ENCODE measurements at regions not wholly inside any gene's neighbourhood (a gene's known extent, or its start where the extent isn't known, plus 50 kb on each side); places are given as distances from the start of the nearest gene placed in this dataset.

DNA sequence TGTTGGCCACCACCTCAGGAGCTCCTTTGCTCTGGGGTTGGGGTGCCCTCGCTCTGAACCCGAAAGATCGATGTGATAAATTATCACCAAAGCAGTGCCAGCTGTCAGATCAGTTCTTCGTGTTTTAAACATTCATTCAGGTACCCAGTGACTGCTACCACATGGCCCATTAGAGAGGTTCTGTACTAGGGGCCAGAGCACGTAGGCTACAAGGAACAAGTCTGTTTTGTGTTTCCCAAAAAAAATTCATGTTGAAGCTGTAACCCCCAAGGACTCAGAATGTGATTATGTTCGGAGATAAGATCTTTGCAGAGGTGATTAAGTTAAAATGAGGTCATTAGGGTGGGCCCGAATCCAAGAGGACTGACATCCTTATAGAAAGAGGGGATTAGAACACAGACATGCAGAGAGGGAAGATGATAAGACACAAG, 526.9 kb downstream of the NPHP4 start:
- ChIA-PET CTCF (no interaction called here), POLR2A (no interaction called here)
- H3K9me3 ChIP-seq (ENCODE audit: control extremely low read depth in 1 of 5, control insufficient read depth in 4 of 5, insufficient read depth in 2 of 5, low read depth in 1 of 5, low read length in 4 of 5): peaks cover 0 to 33% (median 7%) of the 10 kb centered on the region in 5 experiments
- H3K36me3 ChIP-seq (ENCODE audit: control insufficient read depth in 4 of 4, insufficient read depth in 4 of 4, low read length in 3 of 4): no peaks in the 10 kb centered on the region
- no peak overlapping the region for H3K4me3 ChIP-seq (ENCODE audit: control insufficient read depth in 1 of 7, extremely low read depth in 1 of 7, insufficient read depth in 4 of 7, low read depth in 2 of 7, low read length in 6 of 7)
- WGBS (ENCODE audit: insufficient coverage): 93% methylated on average over 7 of the region's 7 CpGs
- peaks cover 0 to 7% (median 4%) of the 10 kb centered on the region in 4 experiments for H3K4me1 ChIP-seq (ENCODE audit: control extremely low read depth in 1 of 4, control insufficient read depth in 4 of 4, insufficient read depth in 4 of 4, low read length in 3 of 4)
- DNase-seq: no peak
- H3K27ac ChIP-seq (ENCODE audit: insufficient read depth in 1 of 2, low read depth in 1 of 2, low read length in 2 of 2, poor library complexity in 1 of 2, severe bottlenecking in 2 of 2): no peak overlapping the region
- peaks cover 0 to 68% (median 10%) of the 10 kb centered on the region in 5 experiments for H3K27me3 ChIP-seq (replicated peaks in 2 of 5; ENCODE audit: control insufficient read depth in 4 of 5, insufficient read depth in 5 of 5, low read length in 4 of 5)

DNA sequence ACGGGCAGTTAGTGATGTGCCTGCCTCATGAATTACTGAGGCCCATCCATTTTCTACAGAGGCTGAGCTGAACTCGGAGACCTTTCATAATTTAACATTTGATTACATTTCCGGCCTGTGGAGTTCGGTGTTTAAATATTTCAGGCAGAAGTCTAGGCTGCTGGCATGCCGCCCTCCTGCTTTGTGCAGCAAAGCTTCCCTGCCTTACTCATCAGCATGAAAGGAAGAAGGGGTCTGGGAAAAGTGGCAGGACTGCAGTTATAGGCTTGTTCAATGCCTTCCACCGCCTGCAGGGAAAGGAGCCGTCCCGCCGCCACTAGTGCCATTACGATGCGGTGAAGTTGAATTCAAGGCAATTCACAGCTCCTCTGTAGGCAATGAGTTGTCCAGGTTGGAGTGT, 527.9 kb downstream of the NPHP4 start:
- no peak overlapping the region for H3K27ac ChIP-seq (ENCODE audit: insufficient read depth in 1 of 2, low read depth in 1 of 2, low read length in 2 of 2, poor library complexity in 1 of 2, severe bottlenecking in 2 of 2)
- no peak for DNase-seq
- H3K27me3 ChIP-seq (replicated peaks in 2 of 5; ENCODE audit: control insufficient read depth in 4 of 5, insufficient read depth in 5 of 5, low read length in 4 of 5): peaks cover 0 to 63% (median 10%) of the 10 kb centered on the region in 5 experiments
- POLR2A ChIA-PET: no interaction called here
- H3K36me3 ChIP-seq (ENCODE audit: control insufficient read depth in 4 of 4, insufficient read depth in 4 of 4, low read length in 3 of 4): no peaks in the 10 kb centered on the region
- H3K4me1 ChIP-seq (ENCODE audit: control extremely low read depth in 1 of 4, control insufficient read depth in 4 of 4, insufficient read depth in 4 of 4, low read length in 3 of 4): peaks cover 0 to 7% (median 4%) of the 10 kb centered on the region in 4 experiments
- CTCF ChIA-PET: no interaction called here
- no peak overlapping the region for H3K4me3 ChIP-seq (ENCODE audit: control insufficient read depth in 1 of 7, extremely low read depth in 1 of 7, insufficient read depth in 4 of 7, low read depth in 2 of 7, low read length in 6 of 7)
- WGBS (ENCODE audit: insufficient coverage): 93% methylated on average over 10 of the region's 11 CpGs
- H3K9me3 ChIP-seq (ENCODE audit: control extremely low read depth in 1 of 5, control insufficient read depth in 4 of 5, insufficient read depth in 2 of 5, low read depth in 1 of 5, low read length in 4 of 5): peaks cover 0 to 33% (median 7%) of the 10 kb centered on the region in 5 experiments

DNA sequence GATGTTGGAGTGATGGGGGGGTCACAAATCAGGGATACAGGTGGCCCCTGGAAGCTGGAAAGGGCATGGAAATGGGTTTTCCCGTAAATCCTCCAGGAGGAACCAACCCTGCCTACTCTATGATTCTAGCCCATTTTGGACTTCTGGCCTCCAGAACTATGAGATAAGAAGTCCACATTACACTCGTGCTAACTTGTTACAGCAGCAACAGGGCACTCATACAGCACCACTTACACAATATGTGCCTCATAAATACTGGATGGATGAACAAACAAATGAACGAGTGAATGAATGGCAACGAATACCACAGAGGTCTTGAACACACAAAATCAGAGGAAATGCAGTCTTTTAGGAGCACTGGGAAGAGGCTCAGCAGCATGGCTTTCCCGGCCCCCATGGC, 531.3 kb downstream of the NPHP4 start:
- Histone ChIP-seq H3K27ac (ENCODE audit: insufficient read depth in 1 of 2, low read depth in 1 of 2, low read length in 2 of 2, poor library complexity in 1 of 2, severe bottlenecking in 2 of 2) (no peak overlapping the region), H3K9me3 (ENCODE audit: control extremely low read depth in 1 of 5, control insufficient read depth in 4 of 5, insufficient read depth in 2 of 5, low read depth in 1 of 5, low read length in 4 of 5) (peaks cover 0 to 22% (median 2%) of the 10 kb centered on the region in 5 experiments), H3K27me3 (replicated peaks in 2 of 5; ENCODE audit: control insufficient read depth in 4 of 5, insufficient read depth in 5 of 5, low read length in 4 of 5) (peaks cover 0 to 64% (median 7%) of the 10 kb centered on the region in 5 experiments), H3K4me1 (ENCODE audit: control extremely low read depth in 1 of 4, control insufficient read depth in 4 of 4, insufficient read depth in 4 of 4, low read length in 3 of 4) (no peaks in the 10 kb centered on the region), H3K4me3 (ENCODE audit: control insufficient read depth in 1 of 7, extremely low read depth in 1 of 7, insufficient read depth in 4 of 7, low read depth in 2 of 7, low read length in 6 of 7) (no peak overlapping the region), H3K36me3 (ENCODE audit: control insufficient read depth in 4 of 4, insufficient read depth in 4 of 4, low read length in 3 of 4) (no peaks in the 10 kb centered on the region)
- no peak for DNase-seq
- POLR2A ChIA-PET: no interaction called here
- WGBS (ENCODE audit: insufficient coverage): 97% methylated on average over 3 of the region's 5 CpGs
- CTCF ChIA-PET: no interaction called here

DNA sequence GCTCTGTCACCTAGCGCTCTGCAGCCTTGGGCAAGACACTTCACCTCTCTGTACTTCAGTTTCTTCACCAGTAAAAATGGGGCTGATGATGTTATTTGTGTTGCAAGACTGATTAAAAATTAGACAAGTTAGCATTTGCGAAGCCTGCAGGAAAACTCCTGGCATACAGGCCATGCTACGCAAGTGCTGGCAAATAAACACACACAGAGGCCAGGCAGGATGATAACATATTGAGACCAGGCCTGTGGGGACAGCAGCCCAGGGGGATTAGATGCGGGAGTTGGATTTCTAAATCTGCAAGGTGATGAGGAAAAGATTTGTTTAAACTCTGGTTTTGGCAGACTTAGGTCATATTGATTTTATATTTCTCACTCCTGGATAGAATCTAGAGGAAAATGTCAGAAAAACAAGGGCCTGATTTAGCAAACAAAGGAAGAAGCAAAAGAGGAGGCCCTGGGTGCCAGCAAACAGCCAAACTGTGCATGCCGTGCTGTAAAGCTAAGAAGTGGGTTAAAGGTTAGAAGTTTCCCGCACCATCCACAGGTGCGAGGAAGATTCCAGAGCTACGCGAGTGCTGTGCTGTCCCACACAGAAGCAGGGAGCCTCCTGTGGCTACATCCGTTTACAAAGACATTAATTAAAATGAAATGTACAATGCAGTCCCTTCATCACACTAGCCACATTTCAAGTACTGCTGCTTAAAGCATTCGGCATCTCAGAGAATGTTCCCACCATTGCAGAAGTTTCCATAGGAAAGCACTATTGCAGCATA, 532.2 kb downstream of the NPHP4 start:
- POLR2A ChIA-PET: no interaction called here
- no peaks in the 10 kb centered on the region for H3K36me3 ChIP-seq (ENCODE audit: control insufficient read depth in 4 of 4, insufficient read depth in 4 of 4, low read length in 3 of 4)
- WGBS (ENCODE audit: insufficient coverage): 94% methylated on average over 7 of the region's 11 CpGs
- H3K9me3 ChIP-seq (ENCODE audit: control extremely low read depth in 1 of 5, control insufficient read depth in 4 of 5, insufficient read depth in 2 of 5, low read depth in 1 of 5, low read length in 4 of 5): peaks cover 0 to 22% (median 2%) of the 10 kb centered on the region in 5 experiments
- no peaks in the 10 kb centered on the region for H3K4me1 ChIP-seq (ENCODE audit: control extremely low read depth in 1 of 4, control insufficient read depth in 4 of 4, insufficient read depth in 4 of 4, low read length in 3 of 4)
- no peak overlapping the region for H3K4me3 ChIP-seq (ENCODE audit: control insufficient read depth in 1 of 7, extremely low read depth in 1 of 7, insufficient read depth in 4 of 7, low read depth in 2 of 7, low read length in 6 of 7)
- CTCF ChIA-PET: no interaction called here
- no peak for DNase-seq
- peaks cover 0 to 65% (median 6%) of the 10 kb centered on the region in 5 experiments for H3K27me3 ChIP-seq (replicated peaks in 2 of 5; ENCODE audit: control insufficient read depth in 4 of 5, insufficient read depth in 5 of 5, low read length in 4 of 5)
- H3K27ac ChIP-seq (ENCODE audit: insufficient read depth in 1 of 2, low read depth in 1 of 2, low read length in 2 of 2, poor library complexity in 1 of 2, severe bottlenecking in 2 of 2): no peak overlapping the region

DNA sequence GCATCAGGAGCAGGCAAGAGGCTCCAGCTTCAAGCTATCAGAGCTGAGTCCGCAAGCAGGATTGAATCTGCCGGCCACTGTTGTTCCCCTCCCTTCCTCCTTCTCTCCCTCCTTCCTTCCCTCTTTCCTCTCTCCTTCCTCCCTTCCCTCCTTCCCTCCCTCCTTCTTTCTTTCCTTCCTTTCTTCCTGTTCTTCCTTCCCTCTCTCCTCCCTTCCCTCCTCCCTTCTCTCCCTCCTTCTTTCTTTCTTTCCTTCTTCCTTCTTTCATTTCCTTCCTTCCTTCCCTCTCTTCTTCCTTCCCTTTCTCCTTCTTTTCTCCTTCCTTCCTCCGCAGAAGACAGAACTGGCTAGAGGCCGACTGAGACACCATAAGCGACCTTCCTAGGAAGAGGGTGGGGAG, 534.0 kb downstream of the NPHP4 start:
- Histone ChIP-seq H3K27me3 (replicated peaks in 2 of 5; ENCODE audit: control insufficient read depth in 4 of 5, insufficient read depth in 5 of 5, low read length in 4 of 5) (peaks cover 0 to 70% (median 5%) of the 10 kb centered on the region in 5 experiments), H3K9me3 (ENCODE audit: control extremely low read depth in 1 of 5, control insufficient read depth in 4 of 5, insufficient read depth in 2 of 5, low read depth in 1 of 5, low read length in 4 of 5) (peaks cover 0 to 22% (median 2%) of the 10 kb centered on the region in 5 experiments), H3K36me3 (ENCODE audit: control insufficient read depth in 4 of 4, insufficient read depth in 4 of 4, low read length in 3 of 4) (no peaks in the 10 kb centered on the region), H3K27ac (ENCODE audit: insufficient read depth in 1 of 2, low read depth in 1 of 2, low read length in 2 of 2, poor library complexity in 1 of 2, severe bottlenecking in 2 of 2) (no peak overlapping the region), H3K4me1 (ENCODE audit: control extremely low read depth in 1 of 4, control insufficient read depth in 4 of 4, insufficient read depth in 4 of 4, low read length in 3 of 4) (no peaks in the 10 kb centered on the region), H3K4me3 (ENCODE audit: control insufficient read depth in 1 of 7, extremely low read depth in 1 of 7, insufficient read depth in 4 of 7, low read depth in 2 of 7, low read length in 6 of 7) (no peak overlapping the region)
- CTCF ChIA-PET: no interaction called here
- POLR2A ChIA-PET: interaction anchor here (1.0 kb wide), 1 partner anchor 47 kb away, joined by 4 read pairs; no protein-coding TSS in a partner anchor
- 78% methylated on average over 4 of the region's 5 CpGs for WGBS (ENCODE audit: insufficient coverage)
- no peak for DNase-seq

DNA sequence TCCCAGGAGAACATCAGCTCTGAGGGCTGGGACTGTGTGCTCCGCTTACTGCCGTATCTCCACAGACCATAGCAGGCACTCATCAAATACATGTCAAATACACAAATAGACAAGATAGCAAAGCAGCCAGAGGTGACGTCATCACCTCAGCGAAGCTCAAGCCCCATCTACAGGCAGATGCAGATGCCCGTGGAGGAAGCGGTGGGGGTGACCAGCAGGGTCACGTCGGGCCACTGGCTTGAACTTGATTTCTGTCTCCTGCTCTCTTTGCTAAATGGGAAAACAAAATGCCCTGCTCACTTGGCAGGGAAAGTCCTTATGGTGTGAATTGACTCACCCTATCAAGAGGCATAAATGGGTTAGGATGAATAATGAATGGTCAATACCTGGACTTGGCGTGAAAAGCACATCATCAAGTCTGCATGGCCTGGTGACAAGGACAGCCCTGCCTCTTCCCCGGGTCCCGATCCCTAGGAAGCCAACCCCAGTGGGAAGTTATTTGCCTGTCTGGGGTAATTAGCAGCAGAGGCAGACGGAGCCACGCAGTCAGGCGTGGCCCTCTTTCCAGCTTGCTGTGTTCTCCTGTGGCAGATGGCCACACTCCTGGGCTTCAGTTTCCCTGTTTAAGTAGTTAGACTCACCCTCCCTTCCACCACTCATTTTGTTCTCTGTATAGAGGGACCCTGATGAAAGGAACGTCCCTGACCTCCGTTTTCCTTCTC, 536.0 kb downstream of the NPHP4 start:
- CTCF ChIA-PET: no interaction called here
- Histone ChIP-seq H3K4me1 (ENCODE audit: control extremely low read depth in 1 of 4, control insufficient read depth in 4 of 4, insufficient read depth in 4 of 4, low read length in 3 of 4) (no peaks in the 10 kb centered on the region), H3K4me3 (ENCODE audit: control insufficient read depth in 1 of 7, extremely low read depth in 1 of 7, insufficient read depth in 4 of 7, low read depth in 2 of 7, low read length in 6 of 7) (no peak overlapping the region), H3K27me3 (replicated peaks in 2 of 5; ENCODE audit: control insufficient read depth in 4 of 5, insufficient read depth in 5 of 5, low read length in 4 of 5) (peaks cover 0 to 70% (median 4%) of the 10 kb centered on the region in 5 experiments), H3K27ac (ENCODE audit: insufficient read depth in 1 of 2, low read depth in 1 of 2, low read length in 2 of 2, poor library complexity in 1 of 2, severe bottlenecking in 2 of 2) (no peak overlapping the region), H3K9me3 (ENCODE audit: control extremely low read depth in 1 of 5, control insufficient read depth in 4 of 5, insufficient read depth in 2 of 5, low read depth in 1 of 5, low read length in 4 of 5) (peaks cover 0 to 4% (median 0%) of the 10 kb centered on the region in 5 experiments), H3K36me3 (ENCODE audit: control insufficient read depth in 4 of 4, insufficient read depth in 4 of 4, low read length in 3 of 4) (no peaks in the 10 kb centered on the region)
- POLR2A ChIA-PET: no interaction called here
- 68% methylated on average over 10 of the region's 16 CpGs for WGBS (ENCODE audit: insufficient coverage)
- no peak for DNase-seq

DNA sequence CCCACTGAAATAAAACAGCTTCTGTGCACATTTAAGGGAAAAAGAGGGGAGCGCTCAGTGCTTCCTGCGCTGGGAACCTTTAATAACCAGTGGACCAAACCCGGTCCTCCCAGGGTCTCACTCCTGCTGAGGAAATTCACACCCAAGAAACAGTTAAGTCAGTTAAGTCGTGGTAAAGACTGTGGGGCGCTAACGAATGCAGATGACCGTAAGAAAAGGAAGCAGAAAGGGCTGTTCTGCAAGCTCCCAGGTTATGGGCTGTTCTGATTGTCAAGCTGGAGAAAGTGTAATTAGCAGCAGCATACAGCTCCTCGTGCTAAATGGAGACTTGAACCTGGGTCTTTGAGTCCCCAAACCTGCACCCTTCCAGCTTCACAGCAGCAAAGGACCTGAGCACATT, 536.6 kb downstream of the NPHP4 start:
- CTCF ChIA-PET: no interaction called here
- no peaks in the 10 kb centered on the region for H3K4me1 ChIP-seq (ENCODE audit: control extremely low read depth in 1 of 4, control insufficient read depth in 4 of 4, insufficient read depth in 4 of 4, low read length in 3 of 4)
- H3K4me3 ChIP-seq (ENCODE audit: control insufficient read depth in 1 of 7, extremely low read depth in 1 of 7, insufficient read depth in 4 of 7, low read depth in 2 of 7, low read length in 6 of 7): no peak overlapping the region
- peaks cover 0 to 2% (median 0%) of the 10 kb centered on the region in 5 experiments for H3K9me3 ChIP-seq (ENCODE audit: control extremely low read depth in 1 of 5, control insufficient read depth in 4 of 5, insufficient read depth in 2 of 5, low read depth in 1 of 5, low read length in 4 of 5)
- peaks cover 0 to 70% (median 4%) of the 10 kb centered on the region in 5 experiments for H3K27me3 ChIP-seq (replicated peaks in 2 of 5; ENCODE audit: control insufficient read depth in 4 of 5, insufficient read depth in 5 of 5, low read length in 4 of 5)
- POLR2A ChIA-PET: interaction anchor here (0.6 kb wide), 1 partner anchor 31 kb away, joined by 3 read pairs; no protein-coding TSS in a partner anchor
- WGBS (ENCODE audit: insufficient coverage): 36% methylated on average over 8 of the region's 8 CpGs
- no peak for DNase-seq
- no peaks in the 10 kb centered on the region for H3K36me3 ChIP-seq (ENCODE audit: control insufficient read depth in 4 of 4, insufficient read depth in 4 of 4, low read length in 3 of 4)
- H3K27ac ChIP-seq (ENCODE audit: insufficient read depth in 1 of 2, low read depth in 1 of 2, low read length in 2 of 2, poor library complexity in 1 of 2, severe bottlenecking in 2 of 2): no peak overlapping the region
